Keratinocyte (primary cell): ENCODE measurements at regions not wholly inside any gene's neighbourhood (a gene's known extent, or its start where the extent isn't known, plus 50 kb on each side); places are given as distances from the start of the nearest gene placed in this dataset.

ENCODE experiments used
- DNase-seq: peaks from one replicate; pipeline ENCODE4 v3.0.0-alpha.2; 2011; ENCODE audit warnings: low read depth, missing footprints, low spot score
- FAIRE-seq: peaks from 2 replicates; lab custom pipeline; 2011; peaks lifted over from hg19 to GRCh38; lab: Jason Lieb, UNC
- H2AFZ ChIP-seq: 2 replicates; pipeline ENCODE4 v1.6.0; 2012; ENCODE audit warnings: low read length, control low read depth, inconsistent platforms; ENCODE audit not compliant: control insufficient read depth
- H3K27ac ChIP-seq: 2 replicates; pipeline ENCODE4 v1.5.1; 2011; ENCODE audit warnings: low read length; ENCODE audit not compliant: control insufficient read depth, insufficient read depth
- H3K27me3 ChIP-seq: 3 replicates; pipeline ENCODE4 v1.6.0; 2011; ENCODE audit warnings: low read length; ENCODE audit not compliant: control insufficient read depth, insufficient read depth; ENCODE audit errors: extremely low read depth
- H3K36me3 ChIP-seq, 2 experiments: 2 replicates in 1 of 2; 3 replicates in 1 of 2; pipeline ENCODE4 v1.5.1; 2011; ENCODE audit warnings: low read length in 2 of 2, mild to moderate bottlenecking in 1 of 2; ENCODE audit not compliant: control insufficient read depth in 2 of 2, insufficient read depth in 2 of 2; ENCODE audit errors: extremely low read depth in 1 of 2
- H3K4me1 ChIP-seq: 3 replicates; pipeline ENCODE4 v1.5.1; 2011; ENCODE audit warnings: low read length; ENCODE audit not compliant: control insufficient read depth, insufficient read depth; ENCODE audit errors: extremely low read depth
- H3K4me2 ChIP-seq: 3 replicates; pipeline ENCODE4 v1.6.0; 2011; ENCODE audit warnings: low read depth, low read length; ENCODE audit not compliant: control insufficient read depth, insufficient read depth; ENCODE audit errors: extremely low read depth
- H3K4me3 ChIP-seq, 3 experiments: fragments of 200-600 bp in 1 of 3; sonication (generic) in 1 of 3; 2 replicates in 2 of 3; 3 replicates in 1 of 3; pipeline ENCODE4 v1.5.1; 2011 to 2016; ENCODE audit warnings: low read length in 3 of 3, mild to moderate bottlenecking in 3 of 3, control low read depth in 2 of 3, inconsistent platforms in 1 of 3, low read depth in 1 of 3, mixed read lengths in 1 of 3, mixed run types in 1 of 3, moderate library complexity in 1 of 3; ENCODE audit not compliant: control insufficient read depth in 2 of 3, insufficient read depth in 2 of 3; ENCODE audit errors: extremely low read depth in 1 of 3
- H3K79me2 ChIP-seq: 2 replicates; pipeline ENCODE4 v1.6.0; 2012; ENCODE audit warnings: low read length; ENCODE audit not compliant: control insufficient read depth, insufficient read depth
- H3K9ac ChIP-seq: 3 replicates; pipeline ENCODE4 v1.6.0; 2011; ENCODE audit warnings: low read length; ENCODE audit not compliant: control insufficient read depth, insufficient read depth; ENCODE audit errors: extremely low read depth
- H3K9me1 ChIP-seq: 3 replicates; pipeline ENCODE4 v1.6.0; 2011; ENCODE audit warnings: low read length; ENCODE audit not compliant: control insufficient read depth, insufficient read depth; ENCODE audit errors: extremely low read depth
- H3K9me3 ChIP-seq: 2 replicates; pipeline ENCODE4 v1.5.1; 2012; ENCODE audit warnings: low read depth, low read length; ENCODE audit not compliant: control insufficient read depth
- H4K20me1 ChIP-seq: 3 replicates; pipeline ENCODE4 v1.6.0; 2011; ENCODE audit warnings: low read length; ENCODE audit not compliant: control insufficient read depth, insufficient read depth; ENCODE audit errors: extremely low read depth
- EZH2 ChIP-seq: IDR thresholded peaks from one replicate; pipeline ENCODE4 v1.6.1; 2012; ENCODE audit warnings: inconsistent platforms, mild to moderate bottlenecking, low read length, moderate library complexity
- dilution Hi-C: fragments of 300-500 bp; cut with MboI; formaldehyde crosslinking; loops from one replicate; pipeline ENCODE4 v1.7.0; 2020; ENCODE audit warnings: low sequenced_read_pairs; ENCODE audit not compliant: extremely low pct_ligation_motif_present
- TF ChIP-seq, protein P1 (sequence below), 3 experiments: IDR thresholded peaks in 1 of 3; conservative IDR thresholded peaks in 1 of 3; optimal IDR thresholded peaks in 1 of 3; 2 replicates in 2 of 3; 3 replicates in 1 of 3; pipeline versions ENCODE3 to v1.5.1; 2011; ENCODE audit warnings: low read length in 3 of 3, mild to moderate bottlenecking in 3 of 3, moderate library complexity in 2 of 3, control low read depth in 1 of 3, inconsistent platforms in 1 of 3; ENCODE audit not compliant: insufficient read depth in 2 of 3; ENCODE audit errors: extremely low read depth in 1 of 3

- H3K36me3 ChIP-seq, result no peaks in the 10 kb centered on the region
- no peaks in the 10 kb centered on the region for H3K9me3 ChIP-seq
- dilution Hi-C loops, result no loop called here
- H3K4me2 ChIP-seq, result no peak overlapping the region
- DNase-seq, result no peak
- no peak overlapping the region for H3K27ac ChIP-seq
- no peaks in the 10 kb centered on the region for H4K20me1 ChIP-seq
- H2AFZ ChIP-seq, result no peak overlapping the region
- H3K27me3 ChIP-seq, result no peaks in the 10 kb centered on the region
- H3K79me2 ChIP-seq, result no peaks in the 10 kb centered on the region
- peak; percentile 26 for FAIRE-seq
- H3K4me1 ChIP-seq, result peaks cover 6% of the 10 kb centered on the region
- no peak for TF ChIP-seq EZH2
- TF ChIP-seq, protein P1, sequence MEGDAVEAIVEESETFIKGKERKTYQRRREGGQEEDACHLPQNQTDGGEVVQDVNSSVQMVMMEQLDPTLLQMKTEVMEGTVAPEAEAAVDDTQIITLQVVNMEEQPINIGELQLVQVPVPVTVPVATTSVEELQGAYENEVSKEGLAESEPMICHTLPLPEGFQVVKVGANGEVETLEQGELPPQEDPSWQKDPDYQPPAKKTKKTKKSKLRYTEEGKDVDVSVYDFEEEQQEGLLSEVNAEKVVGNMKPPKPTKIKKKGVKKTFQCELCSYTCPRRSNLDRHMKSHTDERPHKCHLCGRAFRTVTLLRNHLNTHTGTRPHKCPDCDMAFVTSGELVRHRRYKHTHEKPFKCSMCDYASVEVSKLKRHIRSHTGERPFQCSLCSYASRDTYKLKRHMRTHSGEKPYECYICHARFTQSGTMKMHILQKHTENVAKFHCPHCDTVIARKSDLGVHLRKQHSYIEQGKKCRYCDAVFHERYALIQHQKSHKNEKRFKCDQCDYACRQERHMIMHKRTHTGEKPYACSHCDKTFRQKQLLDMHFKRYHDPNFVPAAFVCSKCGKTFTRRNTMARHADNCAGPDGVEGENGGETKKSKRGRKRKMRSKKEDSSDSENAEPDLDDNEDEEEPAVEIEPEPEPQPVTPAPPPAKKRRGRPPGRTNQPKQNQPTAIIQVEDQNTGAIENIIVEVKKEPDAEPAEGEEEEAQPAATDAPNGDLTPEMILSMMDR (optimal IDR thresholded peaks at IDR 0.05 in 1 of 3, IDR thresholded peaks at IDR 0.05 in 1 of 3, conservative IDR thresholded peaks at IDR 0.05 in 1 of 3; ENCODE audit: extremely low read depth in 1 of 3, insufficient read depth in 2 of 3, low read length in 3 of 3), result no peak
- H3K9me1 ChIP-seq, result no peaks in the 10 kb centered on the region
- H3K9ac ChIP-seq, result no peak overlapping the region
- no peak overlapping the region for H3K4me3 ChIP-seq
These were observed 1305.3 kb upstream of the LRRTM3 start for GRCh38 chr10:65620404-65621048.

DNA sequence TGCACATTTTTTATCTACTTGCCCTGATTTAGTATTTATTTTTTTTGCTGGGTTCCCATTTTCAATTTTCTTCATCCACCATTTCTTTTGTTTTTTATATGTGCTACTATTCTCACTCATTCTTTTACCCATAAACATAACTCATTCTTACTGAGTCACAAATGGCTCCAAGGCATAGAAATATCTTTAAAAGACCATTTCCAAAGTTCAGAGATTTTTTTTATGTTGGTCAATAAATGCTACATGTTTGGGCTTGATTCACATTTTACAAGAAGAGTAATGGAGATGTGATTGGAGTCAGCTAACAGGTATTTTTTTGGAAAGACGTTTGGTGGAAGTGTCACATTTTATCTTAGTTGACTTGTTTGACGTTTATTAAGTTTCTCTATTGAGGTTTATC lies 1303.2 kb upstream of the LRRTM3 start:
- Histone ChIP-seq H3K4me3 (no peak overlapping the region), H3K4me1 (peaks cover 6% of the 10 kb centered on the region), H3K9ac (no peak overlapping the region), H3K9me1 (no peaks in the 10 kb centered on the region), H3K27me3 (no peaks in the 10 kb centered on the region), H2AFZ (no peak overlapping the region), H3K36me3 (no peaks in the 10 kb centered on the region), H4K20me1 (no peaks in the 10 kb centered on the region), H3K9me3 (no peaks in the 10 kb centered on the region), H3K79me2 (no peaks in the 10 kb centered on the region), H3K27ac (peak overlapping the region; percentile 8), H3K4me2 (no peak overlapping the region)
- DNase-seq (no peak), FAIRE-seq (no peak)
- TF ChIP-seq, protein P1 (optimal IDR thresholded peaks at IDR 0.05 in 1 of 3, IDR thresholded peaks at IDR 0.05 in 1 of 3, conservative IDR thresholded peaks at IDR 0.05 in 1 of 3; ENCODE audit: extremely low read depth in 1 of 3, insufficient read depth in 2 of 3, low read length in 3 of 3), result no peak
- TF ChIP-seq EZH2, result no peak
- dilution Hi-C loops, result no loop called here
